ENCODE measurements at regions not wholly inside any gene's neighbourhood (a gene's known extent, or its start where the extent isn't known, plus 50 kb on each side); places are given as distances from the start of the nearest gene placed in this dataset.

DNA sequence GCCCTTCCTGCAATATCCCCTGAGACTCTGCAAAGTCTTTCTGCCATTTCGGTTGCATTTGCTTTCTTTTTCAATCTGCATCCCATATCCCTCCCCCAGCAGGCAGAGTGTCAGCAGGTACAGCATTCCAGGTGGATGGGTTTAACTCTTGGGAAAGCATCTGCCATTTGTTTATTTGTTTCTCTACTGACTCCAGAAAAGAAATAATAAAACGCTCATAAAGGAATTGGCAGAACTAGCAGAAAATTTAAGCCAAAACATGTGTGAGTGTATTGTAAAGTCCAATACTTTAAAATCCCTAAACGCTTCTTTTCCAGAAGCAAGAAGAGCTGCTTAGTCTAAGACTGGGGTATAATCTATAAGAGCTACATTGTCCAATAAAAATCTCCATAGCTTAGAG is 393.8 kb downstream of the TNS3 start:
- no peak for ATAC-seq
- intact Hi-C loops (cut with DNase I), result no loop called here
- 78 to 83% methylated on average over 3 of the region's 3 CpGs for WGBS, 2 donors

DNA sequence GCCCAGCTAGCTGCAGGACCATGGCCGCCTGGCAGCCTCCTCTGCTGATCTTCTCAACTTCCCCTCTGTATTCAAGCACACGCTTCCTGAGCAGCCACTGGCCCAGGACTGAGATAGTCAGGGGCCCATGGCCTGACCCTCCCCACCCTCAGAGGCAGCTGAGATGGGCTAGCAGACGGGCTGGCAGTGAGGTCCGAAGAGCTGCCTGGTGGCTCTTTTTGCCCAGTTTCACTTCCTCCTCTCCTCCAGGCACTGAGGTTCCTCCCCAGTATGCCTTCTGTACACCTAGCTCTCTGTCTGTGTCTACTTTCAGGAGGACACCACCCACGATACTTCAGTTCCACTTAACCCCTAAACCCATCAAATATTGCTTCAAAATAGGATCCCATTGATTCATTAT is 395.6 kb downstream of the TNS3 start:
- ATAC-seq, result no peak
- intact Hi-C loops (cut with DNase I), result no loop called here
- H3K27me3 ChIP-seq, result no peaks in the 10 kb centered on the region
- no peaks in the 10 kb centered on the region for H3K36me3 ChIP-seq (replicated peaks in 1 of 2; ENCODE audit: insufficient read depth in 1 of 2, low read depth in 2 of 2)
- no peak overlapping the region for H3K27ac ChIP-seq
- H3K9me3 ChIP-seq, result no peaks in the 10 kb centered on the region
- TF ChIP-seq, protein P1, sequence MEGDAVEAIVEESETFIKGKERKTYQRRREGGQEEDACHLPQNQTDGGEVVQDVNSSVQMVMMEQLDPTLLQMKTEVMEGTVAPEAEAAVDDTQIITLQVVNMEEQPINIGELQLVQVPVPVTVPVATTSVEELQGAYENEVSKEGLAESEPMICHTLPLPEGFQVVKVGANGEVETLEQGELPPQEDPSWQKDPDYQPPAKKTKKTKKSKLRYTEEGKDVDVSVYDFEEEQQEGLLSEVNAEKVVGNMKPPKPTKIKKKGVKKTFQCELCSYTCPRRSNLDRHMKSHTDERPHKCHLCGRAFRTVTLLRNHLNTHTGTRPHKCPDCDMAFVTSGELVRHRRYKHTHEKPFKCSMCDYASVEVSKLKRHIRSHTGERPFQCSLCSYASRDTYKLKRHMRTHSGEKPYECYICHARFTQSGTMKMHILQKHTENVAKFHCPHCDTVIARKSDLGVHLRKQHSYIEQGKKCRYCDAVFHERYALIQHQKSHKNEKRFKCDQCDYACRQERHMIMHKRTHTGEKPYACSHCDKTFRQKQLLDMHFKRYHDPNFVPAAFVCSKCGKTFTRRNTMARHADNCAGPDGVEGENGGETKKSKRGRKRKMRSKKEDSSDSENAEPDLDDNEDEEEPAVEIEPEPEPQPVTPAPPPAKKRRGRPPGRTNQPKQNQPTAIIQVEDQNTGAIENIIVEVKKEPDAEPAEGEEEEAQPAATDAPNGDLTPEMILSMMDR (IDR thresholded peaks at IDR 0.05), result no peak
- no peak for TF ChIP-seq POLR2A (IDR thresholded peaks at IDR 0.05)
- H3K4me3 ChIP-seq, result no peak overlapping the region
- peaks cover 39% of the 10 kb centered on the region for H3K4me1 ChIP-seq
- WGBS, 2 donors, result 79 to 91% methylated on average over 5 of the region's 5 CpGs
- peak in 1 of 4 donors; percentile 31 for DNase-seq

More for the DNA sequence above, 393.8 kb downstream of the TNS3 start:
- Histone ChIP-seq H3K27ac (no peak overlapping the region), H3K36me3 (replicated peaks in 1 of 2; ENCODE audit: insufficient read depth in 1 of 2, low read depth in 2 of 2) (no peaks in the 10 kb centered on the region), H3K27me3 (no peaks in the 10 kb centered on the region), H3K4me3 (no peak overlapping the region), H3K9me3 (no peaks in the 10 kb centered on the region), H3K4me1 (peaks cover 28% of the 10 kb centered on the region)
- no peak for DNase-seq
- TF ChIP-seq, protein P1 (IDR thresholded peaks at IDR 0.05), result no peak
- no peak for TF ChIP-seq POLR2A (IDR thresholded peaks at IDR 0.05)

DNA sequence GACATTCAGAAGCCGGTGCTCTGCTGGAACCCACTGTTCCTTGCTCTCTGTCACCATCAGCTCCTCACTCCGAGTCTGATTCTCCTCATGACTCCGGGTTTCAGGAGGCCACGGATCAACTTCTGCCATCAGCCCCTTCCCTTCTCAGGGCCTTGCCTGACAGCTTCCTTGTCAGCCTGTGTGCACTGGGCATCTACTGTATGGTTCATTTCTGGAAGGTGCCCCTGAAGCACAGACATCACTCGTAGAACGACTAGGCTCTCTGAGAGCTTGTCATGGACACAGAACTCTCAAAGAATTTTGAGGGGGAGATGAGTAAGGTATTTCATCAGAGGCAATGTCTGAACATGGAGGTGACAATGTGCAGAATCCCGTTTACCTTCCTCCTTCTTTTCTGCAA is 396.1 kb downstream of the TNS3 start:
- ATAC-seq, result no peak
- no peak for TF ChIP-seq POLR2A (IDR thresholded peaks at IDR 0.05)
- TF ChIP-seq, protein P1 (IDR thresholded peaks at IDR 0.05), result no peak
- no peak for DNase-seq
- Histone ChIP-seq H3K36me3 (replicated peaks in 1 of 2; ENCODE audit: insufficient read depth in 1 of 2, low read depth in 2 of 2) (no peaks in the 10 kb centered on the region), H3K4me1 (peaks cover 44% of the 10 kb centered on the region), H3K27me3 (no peaks in the 10 kb centered on the region), H3K27ac (no peak overlapping the region), H3K9me3 (no peaks in the 10 kb centered on the region), H3K4me3 (no peak overlapping the region)
- WGBS, 2 donors, result 87 to 95% methylated on average over 7 of the region's 7 CpGs
- intact Hi-C loops (cut with DNase I), result no loop called here

DNA sequence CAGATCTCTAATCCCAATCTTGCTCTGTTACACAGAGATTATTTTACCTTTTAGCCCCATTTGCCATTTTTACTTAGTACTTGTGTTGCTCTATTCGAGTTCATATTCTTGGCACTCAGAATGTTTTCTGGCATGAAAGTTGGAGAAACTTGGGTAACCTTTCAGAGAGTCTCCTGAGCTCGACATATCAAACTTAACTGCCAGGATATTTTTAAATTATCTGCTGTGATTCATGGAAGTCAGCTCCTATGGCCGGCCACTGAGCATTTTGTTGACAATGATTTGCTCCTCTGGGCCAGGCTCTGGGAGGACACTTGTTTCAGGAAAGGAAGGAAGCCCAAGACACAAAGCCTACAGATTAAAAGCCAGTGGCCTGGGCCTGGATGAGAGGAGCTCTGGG is 396.7 kb downstream of the TNS3 start:
- intact Hi-C loops (cut with DNase I), result no loop called here
- no peaks in the 10 kb centered on the region for H3K27me3 ChIP-seq
- 35 to 38% methylated on average over 3 of the region's 3 CpGs for WGBS, 2 donors
- DNase-seq (no peak), ATAC-seq (no peak)
- peaks cover 51% of the 10 kb centered on the region for H3K4me1 ChIP-seq
- H3K9me3 ChIP-seq, result no peaks in the 10 kb centered on the region
- H3K4me3 ChIP-seq, result no peak overlapping the region
- no peaks in the 10 kb centered on the region for H3K36me3 ChIP-seq (replicated peaks in 1 of 2; ENCODE audit: insufficient read depth in 1 of 2, low read depth in 2 of 2)
- H3K27ac ChIP-seq, result no peak overlapping the region
- TF ChIP-seq, protein P1 (IDR thresholded peaks at IDR 0.05), result no peak
- no peak for TF ChIP-seq POLR2A (IDR thresholded peaks at IDR 0.05)

DNA sequence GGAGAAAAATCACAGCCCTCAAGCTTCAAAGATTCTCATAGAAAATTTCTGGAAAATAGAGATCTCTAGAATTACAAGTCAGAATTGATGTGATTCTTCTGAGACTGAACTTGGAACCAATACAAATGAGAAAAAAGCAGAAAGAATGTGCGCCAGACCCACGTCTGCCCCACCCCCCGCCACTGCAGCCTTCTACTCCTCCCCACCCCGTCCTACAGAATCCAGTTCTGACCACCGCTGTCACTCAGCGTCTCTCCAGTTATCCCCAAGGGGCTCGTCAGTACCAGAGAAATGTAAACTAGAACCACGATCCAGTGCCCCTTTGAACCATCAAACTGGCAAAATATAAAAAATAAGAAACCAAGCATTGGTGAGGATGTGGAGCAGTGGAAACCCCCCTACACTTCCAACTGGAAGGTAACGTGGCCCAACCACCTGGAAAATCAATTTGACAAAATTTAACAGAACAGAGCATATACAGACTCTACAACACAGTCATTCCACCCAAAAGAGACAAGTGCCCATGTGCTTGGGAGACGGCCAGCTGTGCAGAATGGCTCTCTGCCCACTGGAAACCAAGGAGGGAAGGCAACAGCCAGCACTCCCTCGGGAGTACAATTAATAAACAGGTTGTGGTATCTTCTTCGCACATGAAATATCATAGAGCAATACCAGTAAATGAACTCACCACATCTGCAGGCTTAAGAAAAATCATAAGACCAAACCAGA is 397.9 kb downstream of the TNS3 start:
- no peak for ATAC-seq
- Histone ChIP-seq H3K27ac (peak overlapping the region in 1 of 4 donors; percentile 78), H3K9me3 (no peaks in the 10 kb centered on the region), H3K4me3 (no peak overlapping the region), H3K36me3 (replicated peaks in 1 of 2; ENCODE audit: insufficient read depth in 1 of 2, low read depth in 2 of 2) (no peaks in the 10 kb centered on the region), H3K27me3 (no peaks in the 10 kb centered on the region), H3K4me1 (peaks cover 58% of the 10 kb centered on the region)
- peak; percentile 42 to 77 (median 56) for DNase-seq
- no peak for TF ChIP-seq POLR2A (IDR thresholded peaks at IDR 0.05)
- TF ChIP-seq, protein P1 (IDR thresholded peaks at IDR 0.05), result no peak
- WGBS, 2 donors, result 41 to 54% methylated on average over 12 of the region's 12 CpGs
- intact Hi-C loops (cut with DNase I), result no loop called here
